ENCODE measurements at regions not wholly inside any gene's neighbourhood (a gene's known extent, or its start where the extent isn't known, plus 50 kb on each side); places are given as distances from the start of the nearest gene placed in this dataset.

GRCh38 chr10:80729896-80730295 lies 192.2 kb downstream of the SH2D4B start:
- intact Hi-C loops (cut with micrococcal nuclease): no loop called here
- no peaks in the 10 kb centered on the region for H3K9me3 Mint-ChIP-seq
- H3K27me3 Mint-ChIP-seq: peaks cover 7% of the 10 kb centered on the region
- no peaks in the 10 kb centered on the region for H3K36me3 Mint-ChIP-seq (ENCODE audit: low read depth)
- ATAC-seq (ENCODE audit: low read depth) (no peak), DNase-seq (no peak)
- H3K27ac Mint-ChIP-seq: no peak overlapping the region
- CTCF ChIA-PET: no interaction called here
- POLR2A ChIA-PET: no interaction called here
- H3K4me1 Mint-ChIP-seq: no peaks in the 10 kb centered on the region
- TF ChIP-seq CTCF (IDR thresholded peaks at IDR 0.05): no peak
- no peak overlapping the region for H3K4me3 Mint-ChIP-seq

- H3K4me1 Mint-ChIP-seq: no peaks in the 10 kb centered on the region
- ChIA-PET CTCF (no interaction called here), POLR2A (no interaction called here)
- no peak for TF ChIP-seq CTCF (IDR thresholded peaks at IDR 0.05)
- ATAC-seq (ENCODE audit: low read depth): no peak
- intact Hi-C loops (cut with micrococcal nuclease): no loop called here
- peaks cover 7% of the 10 kb centered on the region for H3K27me3 Mint-ChIP-seq
- no peak for DNase-seq
- H3K27ac Mint-ChIP-seq: no peak overlapping the region
- H3K36me3 Mint-ChIP-seq (ENCODE audit: low read depth): no peaks in the 10 kb centered on the region
- no peaks in the 10 kb centered on the region for H3K9me3 Mint-ChIP-seq
- H3K4me3 Mint-ChIP-seq: no peak overlapping the region
These were observed 192.8 kb downstream of the SH2D4B start for GRCh38 chr10:80730522-80730921.

- ATAC-seq (ENCODE audit: low read depth) (no peak), DNase-seq (no peak)
- no peak for TF ChIP-seq CTCF (IDR thresholded peaks at IDR 0.05)
- POLR2A ChIA-PET: no interaction called here
- no peaks in the 10 kb centered on the region for H3K36me3 Mint-ChIP-seq (ENCODE audit: low read depth)
- intact Hi-C loops (cut with micrococcal nuclease): no loop called here
- H3K4me3 Mint-ChIP-seq: no peak overlapping the region
- no peaks in the 10 kb centered on the region for H3K9me3 Mint-ChIP-seq
- CTCF ChIA-PET: no interaction called here
- no peaks in the 10 kb centered on the region for H3K4me1 Mint-ChIP-seq
- peaks cover 7% of the 10 kb centered on the region for H3K27me3 Mint-ChIP-seq
- no peak overlapping the region for H3K27ac Mint-ChIP-seq
These were observed 196.9 kb downstream of the SH2D4B start for GRCh38 chr10:80734589-80734988.

GRCh38 chr10:80737209-80737608 lies 199.5 kb downstream of the SH2D4B start:
- TF ChIP-seq CTCF (IDR thresholded peaks at IDR 0.05): no peak
- Mint-ChIP-seq H3K27me3 (peaks cover 10% of the 10 kb centered on the region), H3K4me1 (no peaks in the 10 kb centered on the region), H3K36me3 (ENCODE audit: low read depth) (no peaks in the 10 kb centered on the region), H3K9me3 (no peaks in the 10 kb centered on the region), H3K4me3 (no peak overlapping the region), H3K27ac (no peak overlapping the region)
- intact Hi-C loops (cut with micrococcal nuclease): no loop called here
- CTCF ChIA-PET: no interaction called here
- ATAC-seq (ENCODE audit: low read depth) (no peak), DNase-seq (no peak)
- POLR2A ChIA-PET: no interaction called here

GRCh38 chr10:80739328-80739727 lies 201.6 kb downstream of the SH2D4B start:
- H3K9me3 Mint-ChIP-seq: no peaks in the 10 kb centered on the region
- ChIA-PET POLR2A (no interaction called here), CTCF (no interaction called here)
- no peak overlapping the region for H3K4me3 Mint-ChIP-seq
- no peak for TF ChIP-seq CTCF (IDR thresholded peaks at IDR 0.05)
- no peak overlapping the region for H3K27ac Mint-ChIP-seq
- H3K27me3 Mint-ChIP-seq: peaks cover 6% of the 10 kb centered on the region
- intact Hi-C loops (cut with micrococcal nuclease): no loop called here
- DNase-seq: no peak
- H3K36me3 Mint-ChIP-seq (ENCODE audit: low read depth): no peaks in the 10 kb centered on the region
- no peak for ATAC-seq (ENCODE audit: low read depth)
- no peaks in the 10 kb centered on the region for H3K4me1 Mint-ChIP-seq

Data from activated B cell treated with CpG ODN at 0.5 μM for 24 hours (primary cell).